ENCODE measurements at regions not wholly inside any gene's neighbourhood (a gene's known extent, or its start where the extent isn't known, plus 50 kb on each side); places are given as distances from the start of the nearest gene placed in this dataset.

GRCh38 chr6:27630727-27631608 is 158.1 kb upstream of the ZNF184 start (continued):
- TF ChIP-seq CEBPZ (IDR thresholded peaks at IDR 0.05; ENCODE audit: low read length) (no peak), AHDC1 (CRISPR knock-in tag; IDR thresholded peaks at IDR 0.05; ENCODE audit: borderline replicate concordance) (no peak), SALL1 (CRISPR knock-in tag; IDR thresholded peaks at IDR 0.05) (peak; percentile 97), ZNF329 (CRISPR knock-in tag; IDR thresholded peaks at IDR 0.05; ENCODE audit: low read depth) (peak; percentile 31; the same call in 1 of the 2 replicates), ZNF597 (CRISPR knock-in tag; IDR thresholded peaks at IDR 0.05) (no peak), KLF9 (CRISPR knock-in tag; IDR thresholded peaks at IDR 0.05; ENCODE audit: low read depth) (peak; percentile 97), YEATS2 (CRISPR knock-in tag; IDR thresholded peaks at IDR 0.05; ENCODE audit: borderline replicate concordance) (peak; percentile 74; the same call in 1 of the 2 replicates), ZBTB14 (CRISPR knock-in tag; IDR thresholded peaks at IDR 0.05) (peak; percentile 63), TIGD3 (CRISPR knock-in tag; IDR thresholded peaks at IDR 0.05; ENCODE audit: borderline replicate concordance) (no peak; the same call in 1 of the 2 replicates), HNRNPH1 (optimal IDR thresholded peaks at IDR 0.05; ENCODE audit: low read depth, low read length) (no peak), ZNF414 (CRISPR knock-in tag; IDR thresholded peaks at IDR 0.05) (peak; percentile 87), PLRG1 (conservative IDR thresholded peaks at IDR 0.05) (no peak), BORCS8-MEF2B (CRISPR knock-in tag; IDR thresholded peaks at IDR 0.05) (peak; percentile 85; the same call in 1 of the 2 replicates), JARID2 (CRISPR knock-in tag; IDR thresholded peaks at IDR 0.05; ENCODE audit: insufficient replicate concordance) (no peak)

Data from HepG2 (cell line).